LNCaP clone FGC (cell line): ENCODE measurements at regions not wholly inside any gene's neighbourhood (a gene's known extent, or its start where the extent isn't known, plus 50 kb on each side); places are given as distances from the start of the nearest gene placed in this dataset.

Experiments used
- DNase-seq: peaks from one replicate; pipeline ENCODE4 v3.0.0-alpha.2; 2011; ENCODE audit warnings: low read depth
- H3K4me3 ChIP-seq: 2 replicates; pipeline ENCODE4 v1.5.1; 2011; ENCODE audit warnings: mild to moderate bottlenecking, low read depth, low read length, control low read depth
- CTCF ChIP-seq: IDR thresholded peaks from 2 replicates; pipeline ENCODE4 v1.5.1; 2012; ENCODE audit warnings: mild to moderate bottlenecking; ENCODE audit not compliant: control insufficient read depth, insufficient read depth; ENCODE audit errors: extremely low read depth

GRCh38 chr13:111474136-111475002 is 153.9 kb downstream of the TEX29 start:
- H3K4me3 ChIP-seq: no peak overlapping the region
- TF ChIP-seq CTCF: peak; percentile 65
- DNase-seq: peak; percentile 11

GRCh38 chr13:111475488-111475887 is 155.0 kb downstream of the TEX29 start:
- no peak for DNase-seq
- H3K4me3 ChIP-seq: no peak overlapping the region
- no peak for TF ChIP-seq CTCF

- H3K4me3 ChIP-seq: no peak overlapping the region
- DNase-seq: no peak
- TF ChIP-seq CTCF: no peak
Observed at GRCh38 chr13:111476197-111476596, 155.8 kb downstream of the TEX29 start.

- H3K4me3 ChIP-seq: no peak overlapping the region
- no peak for TF ChIP-seq CTCF
- no peak for DNase-seq
Observed at GRCh38 chr13:111479412-111479811, 159.0 kb downstream of the TEX29 start.

- H3K4me3 ChIP-seq: no peak overlapping the region
- no peak for TF ChIP-seq CTCF
- no peak for DNase-seq
Observed at GRCh38 chr13:111480503-111480902, 160.1 kb downstream of the TEX29 start.

GRCh38 chr13:111480976-111481375 is 160.5 kb downstream of the TEX29 start:
- DNase-seq: no peak
- TF ChIP-seq CTCF: no peak
- no peak overlapping the region for H3K4me3 ChIP-seq

- DNase-seq: no peak
- TF ChIP-seq CTCF: no peak
- H3K4me3 ChIP-seq: no peak overlapping the region
Observed at GRCh38 chr13:111482126-111482525, 161.7 kb downstream of the TEX29 start.
